Lower lobe of right lung (tissue), 2 donors: ENCODE measurements at regions not wholly inside any gene's neighbourhood (a gene's known extent, or its start where the extent isn't known, plus 50 kb on each side); places are given as distances from the start of the nearest gene placed in this dataset.

ENCODE experiments used
- ATAC-seq, 2 donors: fragments of 200-7000 bp; cut with Tn5 transposase; one replicate each; pipeline ENCODE4 v1.9.1; 2020 to 2022; ENCODE audit warnings: mild to moderate bottlenecking in 2 of 2, moderate library complexity in 2 of 2
- DNase-seq: peaks from one replicate; pipeline ENCODE4 v3.0.0-alpha.2; 2020
- H3K27ac ChIP-seq: fragments of 200-600 bp; one replicate; pipeline ENCODE4 v1.8.0; 2022
- H3K27me3 ChIP-seq: fragments of 200-600 bp; one replicate; pipeline ENCODE4 v1.8.0; 2022; ENCODE audit warnings: low read depth
- H3K36me3 ChIP-seq: fragments of 200-600 bp; one replicate; pipeline ENCODE4 v1.8.0; 2022; ENCODE audit warnings: mild to moderate bottlenecking
- H3K4me1 ChIP-seq: fragments of 200-600 bp; one replicate; pipeline ENCODE4 v1.8.0; 2022
- H3K4me3 ChIP-seq: fragments of 200-600 bp; one replicate; pipeline ENCODE4 v1.8.0; 2022; ENCODE audit warnings: mild to moderate bottlenecking
- H3K9me3 ChIP-seq: fragments of 200-600 bp; one replicate; pipeline ENCODE4 v1.8.0; 2022
- CTCF ChIP-seq: fragments of 200-600 bp; IDR thresholded peaks from one replicate; pipeline ENCODE4 v1.8.0; 2022; ENCODE audit warnings: antibody characterized with exemption, mild to moderate bottlenecking
- intact Hi-C: fragments of 100-400 bp; cut with DNase I; formaldehyde crosslinking; loops from one replicate; pipeline ENCODE4 v1.11.0; 2022
- donor health status: DM: no; HTN: yes; CAD: no; lungs with severe emphysema.

GRCh38 chr7:153010416-153010815, 250.9 kb downstream of the ACTR3B start:
- Histone ChIP-seq H3K4me1 (no peaks in the 10 kb centered on the region), H3K27me3 (no peaks in the 10 kb centered on the region), H3K36me3 (no peaks in the 10 kb centered on the region), H3K27ac (no peak overlapping the region), H3K4me3 (no peak overlapping the region), H3K9me3 (no peaks in the 10 kb centered on the region)
- DNase-seq (no peak), ATAC-seq (no peak)
- intact Hi-C loops: no loop called here
- TF ChIP-seq CTCF: no peak

GRCh38 chr7:153012203-153012602, 252.7 kb downstream of the ACTR3B start:
- Histone ChIP-seq H3K27me3 (no peaks in the 10 kb centered on the region), H3K4me3 (no peak overlapping the region), H3K4me1 (no peaks in the 10 kb centered on the region), H3K9me3 (no peaks in the 10 kb centered on the region), H3K36me3 (no peaks in the 10 kb centered on the region), H3K27ac (no peak overlapping the region)
- TF ChIP-seq CTCF: no peak
- intact Hi-C loops: no loop called here
- ATAC-seq (no peak), DNase-seq (no peak)

- H3K4me1 ChIP-seq: no peaks in the 10 kb centered on the region
- no peaks in the 10 kb centered on the region for H3K27me3 ChIP-seq
- no peaks in the 10 kb centered on the region for H3K36me3 ChIP-seq
- no peak overlapping the region for H3K4me3 ChIP-seq
- no peak overlapping the region for H3K27ac ChIP-seq
- no peak for TF ChIP-seq CTCF
- no peaks in the 10 kb centered on the region for H3K9me3 ChIP-seq
- DNase-seq (no peak), ATAC-seq (no peak)
- intact Hi-C loops: no loop called here
Measured at GRCh38 chr7:153017223-153017622, 257.7 kb downstream of the ACTR3B start.

GRCh38 chr7:153021542-153021941, 262.0 kb downstream of the ACTR3B start:
- H3K27me3 ChIP-seq: no peaks in the 10 kb centered on the region
- ATAC-seq: no peak

DNA sequence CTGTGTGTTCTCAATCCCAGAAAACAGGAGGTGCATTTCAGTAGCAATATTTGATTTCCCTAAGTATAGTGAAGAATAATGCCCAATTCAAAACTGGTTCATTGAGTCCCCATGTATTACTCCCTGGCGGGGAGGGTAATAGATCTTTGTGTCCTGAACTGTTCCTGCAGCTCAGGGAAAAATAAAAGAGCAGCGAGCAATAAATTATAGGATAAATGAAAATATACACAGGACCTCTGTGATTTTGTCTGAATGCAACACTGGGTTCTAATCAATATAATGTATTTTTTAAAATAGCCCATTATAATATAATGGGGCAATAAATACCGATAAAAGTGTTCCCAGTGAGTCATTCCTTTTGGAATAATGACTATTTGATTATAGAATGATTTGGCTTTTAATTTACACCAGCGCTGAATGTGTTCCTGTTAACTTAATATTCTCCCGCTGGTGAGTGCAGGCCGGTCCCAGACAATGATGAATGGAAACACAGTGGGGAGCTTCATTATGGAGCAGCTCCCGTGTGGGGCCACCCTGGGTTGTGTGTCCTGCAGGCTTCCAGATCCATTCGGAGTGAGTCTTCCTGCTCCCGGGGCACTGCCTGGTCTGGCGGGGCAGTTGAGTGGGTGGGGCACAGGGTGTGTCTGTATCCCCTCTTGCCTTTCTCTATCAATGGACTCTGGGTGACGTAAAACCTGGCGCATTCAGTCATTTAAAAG, 263.1 kb downstream of the ACTR3B start:
- TF ChIP-seq CTCF: no peak
- ATAC-seq (no peak), DNase-seq (no peak)
- Histone ChIP-seq H3K27me3 (no peaks in the 10 kb centered on the region), H3K4me1 (no peaks in the 10 kb centered on the region), H3K27ac (no peak overlapping the region), H3K9me3 (no peaks in the 10 kb centered on the region), H3K4me3 (no peak overlapping the region), H3K36me3 (no peaks in the 10 kb centered on the region)
- intact Hi-C loops: no loop called here

More at GRCh38 chr7:153021542-153021941, 262.0 kb downstream of the ACTR3B start:
- Histone ChIP-seq H3K9me3 (no peaks in the 10 kb centered on the region), H3K36me3 (no peaks in the 10 kb centered on the region), H3K27ac (no peak overlapping the region), H3K4me1 (no peaks in the 10 kb centered on the region), H3K4me3 (no peak overlapping the region)
- DNase-seq: no peak
- intact Hi-C loops: no loop called here
- TF ChIP-seq CTCF: no peak
